HG03196 (cell line): ENCODE measurements at regions not wholly inside any gene's neighbourhood (a gene's known extent, or its start where the extent isn't known, plus 50 kb on each side); places are given as distances from the start of the nearest gene placed in this dataset.

Experiments
- ATAC-seq: cut with Tn5 transposase; IDR thresholded peaks from one replicate; pipeline ENCODE4 v1.9.1; 2021; ENCODE audit not compliant: unreplicated experiment

DNA sequence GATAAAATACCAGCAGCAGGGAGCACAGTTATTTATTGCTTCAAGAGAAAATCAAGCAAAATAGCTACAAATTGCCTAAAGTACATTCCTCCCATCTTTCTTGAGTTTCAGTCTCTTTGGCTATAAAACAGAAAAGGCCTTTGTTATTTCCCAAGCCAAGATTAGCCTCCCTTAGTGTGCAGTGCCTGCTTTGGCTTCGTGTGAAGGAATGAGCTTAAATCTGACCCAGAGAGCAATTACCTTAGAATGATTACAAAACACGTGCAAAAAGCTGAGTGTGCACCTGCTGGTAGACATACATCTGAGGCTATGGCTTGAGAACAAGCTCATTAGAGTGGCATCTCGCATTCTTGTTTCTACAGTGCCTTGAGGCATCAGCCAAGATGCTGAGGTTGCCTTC, 250.8 kb downstream of the C4orf33 start:
- ATAC-seq, result no peak

GRCh38 chr4:129350834-129351721, 255.1 kb downstream of the C4orf33 start:
- no peak for ATAC-seq

- no peak for ATAC-seq
Measured at GRCh38 chr4:129352480-129352879, 256.5 kb downstream of the C4orf33 start.

DNA sequence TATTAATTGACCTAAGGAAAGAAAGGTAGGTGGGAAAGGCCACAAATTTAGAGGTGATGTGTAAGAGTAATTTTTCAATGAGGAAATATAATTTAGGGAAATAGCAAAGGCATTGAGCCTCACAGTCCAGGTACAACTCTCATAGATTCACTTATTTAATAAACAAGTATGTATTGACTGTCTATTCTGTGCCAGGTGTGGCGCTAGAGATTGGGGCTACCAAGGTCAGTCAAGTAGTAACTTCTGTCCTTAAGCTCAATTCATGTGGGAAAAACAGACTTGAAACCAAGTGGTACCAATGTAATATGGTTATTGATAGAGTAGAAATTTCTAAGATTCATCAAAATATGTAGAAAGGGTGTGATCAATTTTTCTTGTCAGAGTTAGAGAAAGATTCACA, 257.5 kb downstream of the C4orf33 start:
- no peak for ATAC-seq

GRCh38 chr4:129355031-129355430, 259.1 kb downstream of the C4orf33 start:
- no peak for ATAC-seq

GRCh38 chr4:129355516-129355915, 259.6 kb downstream of the C4orf33 start:
- no peak for ATAC-seq

- ATAC-seq, result no peak
Measured at GRCh38 chr4:129358571-129358970, 262.6 kb downstream of the C4orf33 start.

DNA sequence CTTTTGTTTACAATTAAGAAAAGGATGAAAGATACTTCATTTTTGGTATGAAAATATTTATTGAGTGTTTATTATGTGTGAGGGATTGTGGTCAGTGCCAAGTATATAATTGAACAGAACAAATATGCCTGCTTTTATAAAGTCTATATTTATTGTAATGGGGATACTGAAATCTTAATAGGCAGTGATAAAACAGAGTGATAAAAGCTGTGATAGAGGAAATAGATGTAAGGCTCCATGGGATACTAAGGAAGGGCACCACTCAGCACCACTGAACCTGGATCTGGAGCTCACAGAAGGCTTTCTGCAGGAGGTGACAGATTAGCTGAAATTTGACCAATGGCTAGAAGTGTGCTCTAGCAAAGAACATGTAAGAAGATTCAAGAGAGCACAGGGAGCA, 263.5 kb downstream of the C4orf33 start:
- ATAC-seq, result no peak

- ATAC-seq, result no peak
Measured at GRCh38 chr4:129362691-129363274, 266.8 kb downstream of the C4orf33 start.

DNA sequence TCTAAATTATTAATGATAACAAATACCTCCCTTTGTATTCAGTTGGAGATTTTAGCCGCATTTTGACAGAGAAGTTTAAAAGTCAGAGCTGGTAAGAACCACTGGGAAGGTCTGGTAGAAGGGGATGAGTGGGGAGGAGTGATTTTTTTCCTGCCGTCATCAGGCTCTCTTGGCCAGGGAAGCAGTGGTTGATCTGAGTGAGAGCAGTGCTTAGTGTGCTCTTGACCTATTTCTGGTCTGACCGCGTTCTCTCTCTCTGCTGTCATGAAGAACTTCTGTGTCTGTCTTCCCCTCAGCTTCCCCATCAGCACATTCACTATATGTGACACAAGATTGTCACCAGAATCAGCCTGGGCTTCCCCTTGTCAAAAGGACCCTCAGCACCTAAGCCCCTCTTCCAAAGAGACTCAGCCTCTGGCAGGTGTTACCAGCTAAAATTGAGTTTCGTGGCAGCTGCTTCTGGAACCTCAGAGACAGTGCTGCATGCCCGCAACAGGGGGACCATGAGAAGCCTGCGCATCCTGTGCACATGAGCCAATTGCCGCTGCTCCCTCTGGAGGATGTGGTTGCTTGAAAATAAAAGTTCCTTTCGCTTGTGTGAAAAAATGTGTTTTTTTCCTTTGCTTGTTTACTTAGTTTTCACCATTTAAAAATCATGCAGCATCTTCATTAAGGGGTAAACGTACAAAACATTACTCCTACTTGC, 268.9 kb downstream of the C4orf33 start:
- no peak for ATAC-seq

DNA sequence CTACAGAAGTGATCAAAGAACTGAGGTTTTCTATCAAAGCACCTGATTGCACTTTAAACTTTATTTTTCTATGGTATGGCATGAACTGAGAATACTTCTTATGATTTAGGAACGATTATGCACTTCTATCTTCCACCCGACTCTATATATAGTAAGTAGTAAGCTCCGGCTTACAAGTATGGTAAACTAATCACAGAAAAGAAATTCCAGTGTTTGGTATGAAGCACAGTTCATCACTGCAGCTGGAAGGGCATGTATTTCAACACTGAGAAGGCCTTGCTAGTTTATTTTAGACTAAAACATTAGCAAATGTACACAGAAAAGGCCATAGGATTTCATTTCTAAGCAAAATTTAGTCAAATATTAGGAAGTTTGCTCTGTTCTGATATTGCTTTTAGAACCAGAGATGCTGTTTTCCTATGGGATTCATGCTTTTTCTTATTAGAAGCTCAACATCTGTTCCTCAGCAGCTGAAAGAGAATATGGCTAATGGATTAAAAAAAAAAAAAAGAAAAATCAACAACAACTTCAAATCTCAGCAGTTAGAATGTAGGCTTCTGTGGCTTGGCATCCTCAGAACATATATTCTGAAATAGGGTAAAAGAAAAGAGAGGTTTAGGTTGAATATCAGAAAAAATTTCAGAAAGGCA, 273.5 kb downstream of the C4orf33 start:
- no peak for ATAC-seq

DNA sequence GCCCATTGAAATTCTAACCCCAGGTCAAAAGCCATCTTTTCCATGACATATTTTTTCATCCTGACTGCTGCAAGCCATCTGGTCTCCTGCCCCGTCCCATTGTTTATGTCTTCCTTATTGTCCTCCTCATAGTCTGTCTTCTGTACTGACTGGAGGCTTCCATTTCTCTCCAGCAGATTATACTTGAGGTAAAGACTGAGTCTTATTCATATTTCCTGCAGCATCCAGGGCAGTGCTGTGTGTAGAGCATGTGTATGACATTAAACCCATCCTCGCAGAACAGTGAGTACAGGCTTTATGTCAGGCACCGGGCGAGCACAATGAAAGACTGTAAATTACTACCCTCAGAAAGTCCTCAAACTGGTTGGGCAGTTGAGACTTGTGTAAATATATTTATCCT, 275.1 kb downstream of the C4orf33 start:
- no peak for ATAC-seq

GRCh38 chr4:129371926-129372325, 276.0 kb downstream of the C4orf33 start:
- no peak for ATAC-seq

DNA sequence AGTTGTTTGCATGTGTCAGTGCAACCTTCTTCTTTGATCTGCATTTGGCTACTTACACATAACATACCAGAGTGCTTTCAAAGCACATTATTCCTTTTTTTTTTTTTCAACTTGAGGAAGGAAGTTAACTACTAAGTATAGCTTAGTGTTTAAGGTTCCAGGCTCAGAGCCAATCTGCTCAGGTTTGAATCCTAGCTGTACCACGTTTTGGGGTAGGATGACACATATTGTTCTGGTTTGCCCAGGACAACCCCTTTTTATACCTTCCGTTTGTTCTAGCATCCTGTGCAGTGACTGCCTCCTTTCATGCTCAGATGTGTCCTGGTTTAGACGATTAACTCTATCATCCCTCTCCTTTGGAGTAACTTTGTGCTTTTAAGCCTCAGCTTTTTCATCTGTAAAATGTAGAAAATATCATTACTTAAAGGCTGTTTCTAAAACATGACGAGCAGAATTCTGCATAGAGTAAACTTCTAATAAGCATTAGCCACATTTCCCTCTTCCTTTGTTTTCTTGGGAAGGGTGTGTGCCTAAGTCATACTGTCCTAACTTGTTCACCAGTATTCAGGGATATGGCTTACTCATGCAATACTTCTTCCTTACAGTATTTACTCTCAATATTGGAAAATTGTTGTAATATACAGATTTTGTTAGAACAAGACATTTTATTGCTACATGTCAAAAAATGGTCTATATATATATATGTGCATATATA, 281.3 kb downstream of the C4orf33 start:
- ATAC-seq, result no peak

- ATAC-seq, result no peak
Measured at GRCh38 chr4:129378364-129378763, 282.4 kb downstream of the C4orf33 start.

DNA sequence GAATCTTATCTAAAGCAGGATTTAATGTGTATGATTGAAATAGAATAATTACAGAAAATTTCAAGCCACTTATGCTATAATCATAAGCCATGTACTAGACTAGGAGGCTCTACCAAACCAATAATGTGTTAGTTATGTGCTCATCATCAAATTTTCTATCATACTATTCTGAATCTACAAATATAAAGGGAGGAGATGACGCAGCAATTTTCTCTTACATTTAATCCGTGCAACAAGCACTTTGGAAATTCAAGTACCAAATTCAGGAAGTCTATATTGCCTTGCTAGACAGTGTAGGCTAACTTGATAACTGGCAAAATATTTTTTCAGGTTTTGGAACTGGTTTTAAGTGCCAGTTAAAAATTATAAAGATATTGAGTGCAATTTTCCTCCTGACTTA, 283.5 kb downstream of the C4orf33 start:
- no peak for ATAC-seq

- ATAC-seq, result no peak
Measured at GRCh38 chr4:129384974-129385373, 289.0 kb downstream of the C4orf33 start.

DNA sequence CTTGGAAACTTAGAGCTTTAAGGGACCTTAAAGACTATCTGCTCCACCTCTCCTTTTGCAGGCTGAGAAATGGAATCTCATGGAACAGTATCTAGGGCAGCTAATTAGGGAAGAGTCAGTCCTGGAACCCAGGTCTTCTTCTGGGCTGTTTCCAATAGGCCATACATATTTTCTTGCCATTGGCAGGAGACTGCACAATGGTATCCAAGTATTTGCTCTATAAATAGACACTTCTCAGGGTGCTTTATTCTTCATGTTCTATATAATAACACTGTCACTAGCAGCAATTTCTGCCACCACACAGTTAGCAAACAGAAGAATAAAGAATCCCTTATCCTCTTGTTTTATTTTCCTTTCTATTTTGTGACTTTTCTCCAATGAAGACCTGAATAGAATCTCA, 291.7 kb downstream of the C4orf33 start:
- no peak for ATAC-seq

- no peak for ATAC-seq
Measured at GRCh38 chr4:129393976-129394375, 298.0 kb downstream of the C4orf33 start.

DNA sequence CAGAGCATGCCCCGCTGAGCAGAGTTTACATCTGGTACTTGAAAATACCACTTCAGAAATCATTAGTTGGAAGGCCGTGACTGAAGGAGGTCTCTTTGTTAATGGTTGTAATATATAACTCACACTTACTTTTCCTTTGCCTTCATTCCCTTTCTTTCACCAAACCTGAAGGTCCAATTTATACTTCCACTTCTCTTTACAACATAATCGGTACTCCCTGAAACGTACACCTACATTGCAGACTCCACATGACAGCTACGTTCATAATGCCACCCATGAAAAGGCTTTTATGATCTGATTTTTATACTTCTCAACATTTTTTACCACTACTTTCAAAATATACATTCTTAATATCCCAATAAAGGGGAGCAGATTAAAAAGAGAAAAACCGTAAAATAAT, 298.7 kb downstream of the C4orf33 start:
- ATAC-seq, result no peak

DNA sequence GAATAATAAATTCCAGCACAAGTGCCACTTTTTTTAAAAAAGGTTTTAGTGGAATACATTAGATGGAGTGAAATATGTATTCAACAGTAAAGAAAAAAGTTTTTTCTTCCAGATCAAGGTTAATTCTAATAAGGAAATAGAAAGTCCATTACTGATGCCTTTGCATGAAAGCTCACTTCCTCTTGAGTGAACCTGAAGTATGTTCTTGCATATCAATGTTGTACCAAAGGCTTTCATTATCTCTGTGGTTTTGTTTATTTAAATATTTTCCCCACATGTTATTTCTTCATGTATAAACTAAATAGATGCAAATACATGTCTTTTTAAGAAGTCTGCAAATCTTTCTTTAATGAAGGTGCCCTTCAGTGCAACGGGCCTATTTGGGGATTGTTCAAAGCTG, 307.9 kb downstream of the C4orf33 start:
- ATAC-seq, result no peak
